WERI-Rb-1 (cell line): ENCODE measurements at regions not wholly inside any gene's neighbourhood (a gene's known extent, or its start where the extent isn't known, plus 50 kb on each side); places are given as distances from the start of the nearest gene placed in this dataset.

ENCODE experiments used
- DNase-seq: peaks from one replicate; pipeline ENCODE4 v3.0.0-alpha.2; 2020
- H3K27ac ChIP-seq: fragments of 250-450 bp; sonication (Bioruptor Pico); 2 replicates; pipeline ENCODE4 v1.5.1; 2020; ENCODE audit warnings: mild to moderate bottlenecking, moderate library complexity
- H3K27me3 ChIP-seq: fragments of 250-450 bp; sonication (Bioruptor Pico); 2 replicates; pipeline ENCODE4 v1.5.1; 2021; ENCODE audit warnings: mild to moderate bottlenecking, low read depth, moderate library complexity; ENCODE audit not compliant: insufficient read depth, severe bottlenecking
- H3K36me3 ChIP-seq: fragments of 250-450 bp; sonication (Bioruptor Pico); 2 replicates; pipeline ENCODE4 v1.5.1; 2020; ENCODE audit warnings: mild to moderate bottlenecking, moderate library complexity
- H3K4me3 ChIP-seq: 2 replicates; pipeline ENCODE4 v1.5.1; 2011; ENCODE audit warnings: low read depth, mild to moderate bottlenecking, control low read depth, low read length
- H3K9me3 ChIP-seq: fragments of 250-450 bp; sonication (Bioruptor Pico); 2 replicates; pipeline ENCODE4 v1.5.1; 2021; ENCODE audit warnings: mild to moderate bottlenecking, moderate library complexity; ENCODE audit not compliant: severe bottlenecking
- CTCF ChIP-seq: IDR thresholded peaks from 2 replicates; pipeline ENCODE4 v1.5.1; 2011; ENCODE audit warnings: low read depth, mild to moderate bottlenecking, control low read depth, inconsistent platforms, low read length

DNA sequence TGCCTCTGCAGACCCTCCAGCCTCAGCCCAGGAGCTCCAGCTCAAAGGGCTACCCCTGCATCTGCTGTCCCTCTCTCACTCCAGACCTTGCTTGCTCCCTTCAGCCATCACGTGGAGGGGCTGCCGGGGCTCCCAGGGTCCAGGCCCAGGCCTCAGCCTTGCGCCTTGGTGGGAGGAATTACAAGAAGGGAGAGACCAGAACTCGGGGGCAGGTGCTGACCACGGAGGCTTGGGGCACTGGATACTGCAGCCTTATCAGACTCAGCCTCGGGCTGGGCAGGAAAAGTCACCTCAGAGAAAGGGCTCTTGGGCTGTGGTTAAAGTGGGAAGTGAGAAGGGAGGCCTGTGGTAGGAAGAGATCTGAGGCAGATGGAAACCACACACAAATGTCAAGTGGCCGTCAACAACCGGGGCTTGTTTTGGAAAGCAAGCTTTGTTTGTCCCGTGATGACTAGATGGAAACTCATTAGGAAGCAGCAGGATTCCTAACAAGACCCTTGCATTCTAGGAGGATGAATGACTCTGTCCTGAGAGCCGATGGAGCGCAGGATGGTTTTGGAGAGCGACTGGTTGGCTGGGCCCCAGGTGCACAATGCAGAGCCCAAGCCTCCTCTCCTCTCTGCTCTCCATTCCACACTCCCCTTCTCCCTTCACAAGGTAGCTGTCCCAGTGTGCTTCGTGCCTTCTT is 1321.7 kb downstream of the TBC1D22A start:
- no peak for TF ChIP-seq CTCF
- Histone ChIP-seq H3K27ac (no peak overlapping the region), H3K36me3 (no peaks in the 10 kb centered on the region), H3K4me3 (no peak overlapping the region), H3K27me3 (no peaks in the 10 kb centered on the region), H3K9me3 (no peaks in the 10 kb centered on the region)
- no peak for DNase-seq

GRCh38 chr22:48083502-48083901 is 1321.1 kb downstream of the TBC1D22A start:
- DNase-seq = no peak
- H3K27me3 ChIP-seq = no peaks in the 10 kb centered on the region
- no peak overlapping the region for H3K27ac ChIP-seq
- TF ChIP-seq CTCF = no peak
- H3K4me3 ChIP-seq = no peak overlapping the region
- no peaks in the 10 kb centered on the region for H3K36me3 ChIP-seq
- no peaks in the 10 kb centered on the region for H3K9me3 ChIP-seq

- Histone ChIP-seq H3K9me3 (no peaks in the 10 kb centered on the region), H3K36me3 (no peaks in the 10 kb centered on the region), H3K4me3 (no peak overlapping the region), H3K27me3 (no peaks in the 10 kb centered on the region), H3K27ac (no peak overlapping the region)
- TF ChIP-seq CTCF = no peak
- no peak for DNase-seq
These were observed 1319.8 kb downstream of the TBC1D22A start for GRCh38 chr22:48082284-48082683.

DNA sequence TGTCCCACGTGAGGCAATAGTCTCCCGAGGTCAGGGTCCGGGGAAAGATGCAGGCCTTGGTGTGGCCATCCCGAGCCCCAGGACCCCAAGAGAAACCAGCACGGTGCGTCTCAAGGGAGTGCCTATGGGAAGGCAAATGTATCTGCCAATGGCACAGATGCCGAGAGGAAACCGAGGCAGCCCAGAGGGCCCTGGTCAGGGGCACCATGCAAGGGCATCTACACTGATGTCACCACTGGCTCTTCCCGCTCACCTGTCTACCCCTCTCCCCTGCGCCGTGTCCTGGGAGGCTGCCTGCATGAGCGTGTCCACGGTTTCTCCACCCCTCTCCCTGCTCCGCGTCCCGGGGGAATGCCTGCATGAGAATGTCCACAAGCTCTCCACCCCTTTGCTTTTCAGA is 1318.8 kb downstream of the TBC1D22A start:
- DNase-seq = no peak
- H3K27me3 ChIP-seq = no peaks in the 10 kb centered on the region
- H3K27ac ChIP-seq = no peak overlapping the region
- H3K4me3 ChIP-seq = no peak overlapping the region
- TF ChIP-seq CTCF = no peak
- no peaks in the 10 kb centered on the region for H3K9me3 ChIP-seq
- no peaks in the 10 kb centered on the region for H3K36me3 ChIP-seq

DNA sequence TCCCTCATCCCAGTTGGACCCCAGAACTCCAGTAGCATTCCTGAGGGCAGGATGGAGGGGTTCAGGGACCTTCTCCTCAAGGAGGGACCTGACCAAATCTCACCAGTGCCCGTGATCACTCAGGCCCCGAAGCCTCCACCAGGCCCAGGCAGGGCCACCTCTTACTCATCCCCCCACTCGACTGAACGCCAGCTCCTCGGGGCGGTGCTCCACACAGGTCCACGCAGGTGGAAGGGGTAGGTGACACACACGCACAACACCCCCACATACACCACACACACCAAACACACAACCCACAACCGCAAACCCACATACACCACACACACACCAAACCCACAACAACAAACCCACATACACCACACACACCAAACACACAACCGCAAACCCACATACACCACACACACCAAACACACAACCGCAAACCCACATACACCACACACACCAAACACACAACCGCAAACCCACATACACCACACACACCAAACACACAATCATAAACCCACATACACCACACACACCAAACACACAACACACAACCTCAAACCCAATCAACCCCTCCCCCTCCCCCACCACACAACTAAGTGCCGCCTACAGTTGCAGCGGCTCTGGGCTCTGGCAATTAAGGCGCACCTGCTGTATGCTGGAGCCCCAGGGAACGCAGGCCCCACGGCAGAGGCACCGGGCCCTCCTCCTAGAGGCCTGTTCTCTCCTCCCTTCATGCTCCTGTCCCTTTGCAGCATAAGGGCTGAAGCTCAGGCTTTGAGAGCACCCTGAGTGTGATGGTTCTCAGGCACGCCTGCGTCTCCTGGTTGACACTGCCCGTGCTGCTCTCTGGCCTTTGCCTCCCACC is 1318.1 kb downstream of the TBC1D22A start:
- no peak for DNase-seq
- Histone ChIP-seq H3K36me3 (no peaks in the 10 kb centered on the region), H3K27me3 (no peaks in the 10 kb centered on the region), H3K9me3 (no peaks in the 10 kb centered on the region), H3K4me3 (no peak overlapping the region), H3K27ac (no peak overlapping the region)
- no peak for TF ChIP-seq CTCF
